MM.1S (cell line): ENCODE measurements at regions not wholly inside any gene's neighbourhood (a gene's known extent, or its start where the extent isn't known, plus 50 kb on each side); places are given as distances from the start of the nearest gene placed in this dataset.

Source experiments
- DNase-seq: peaks from one replicate; pipeline ENCODE4 v3.0.0-alpha.2; 2015
- H2AFZ ChIP-seq: fragments of 300-600 bp; sonication (generic); 2 replicates; pipeline ENCODE4 v1.6.0; 2016; ENCODE audit warnings: antibody characterized with exemption, low read length
- H3F3A ChIP-seq: fragments of 300-600 bp; sonication (generic); 2 replicates; pipeline ENCODE4 v1.6.1; 2016; ENCODE audit warnings: mild to moderate bottlenecking, antibody characterized with exemption, low read length, moderate library complexity, mixed read lengths; ENCODE audit not compliant: insufficient read depth
- H3K27ac ChIP-seq: fragments of 300-600 bp; sonication (generic); 2 replicates; pipeline ENCODE4 v1.5.1; 2016; ENCODE audit warnings: mild to moderate bottlenecking, low read length
- H3K27me3 ChIP-seq: fragments of 300-600 bp; sonication (generic); replicated peaks from 2 replicates; pipeline ENCODE4 v1.6.0; 2016; ENCODE audit warnings: low read length; ENCODE audit not compliant: insufficient read depth
- H3K36me3 ChIP-seq: fragments of 300-600 bp; sonication (generic); replicated peaks from 2 replicates; pipeline ENCODE4 v1.6.1; 2016; ENCODE audit warnings: mild to moderate bottlenecking, low read length, mixed read lengths; ENCODE audit not compliant: insufficient read depth
- H3K4me1 ChIP-seq: fragments of 300-600 bp; sonication (generic); 2 replicates; pipeline ENCODE4 v1.6.1; 2016; ENCODE audit warnings: low read length, mixed read lengths
- H3K4me2 ChIP-seq: fragments of 300-600 bp; sonication (generic); 2 replicates; pipeline ENCODE4 v1.6.0; 2016; ENCODE audit warnings: low read depth, low read length
- H3K4me3 ChIP-seq: fragments of 300-600 bp; sonication (generic); 2 replicates; pipeline ENCODE4 v1.5.1; 2016; ENCODE audit warnings: low read length, mixed read lengths
- H3K79me2 ChIP-seq: fragments of 300-600 bp; sonication (generic); 2 replicates; pipeline ENCODE4 v1.6.1; 2016; ENCODE audit warnings: mixed run types, low read length, mixed read lengths
- H3K9ac ChIP-seq: fragments of 300-600 bp; sonication (generic); 2 replicates; pipeline ENCODE4 v1.6.1; 2016; ENCODE audit warnings: low read length, mixed read lengths
- H3K9me2 ChIP-seq: fragments of 300-600 bp; sonication (generic); replicated peaks from 2 replicates; pipeline ENCODE4 v1.6.1; 2016; ENCODE audit warnings: mild to moderate bottlenecking, low read length, mixed read lengths; ENCODE audit not compliant: insufficient read depth
- H3K9me3 ChIP-seq: fragments of 300-600 bp; sonication (generic); replicated peaks from 2 replicates; pipeline ENCODE4 v1.6.1; 2016; ENCODE audit warnings: mild to moderate bottlenecking, low read length, mixed read lengths; ENCODE audit not compliant: insufficient read depth
- H4K20me1 ChIP-seq: fragments of 300-600 bp; sonication (generic); 2 replicates; pipeline ENCODE4 v1.6.1; 2016; ENCODE audit warnings: mild to moderate bottlenecking, low read length, moderate library complexity, mixed read lengths; ENCODE audit not compliant: insufficient read depth
- CTCF ChIP-seq: fragments of 300-600 bp; sonication (generic); IDR thresholded peaks from 2 replicates; pipeline ENCODE4 v1.5.1; 2016; ENCODE audit warnings: antibody characterized with exemption, low read length, mixed read lengths
- EZH2 ChIP-seq: fragments of 300-600 bp; sonication (generic); optimal IDR thresholded peaks from 2 replicates; pipeline ENCODE3; 2017; ENCODE audit warnings: low read depth, mild to moderate bottlenecking, antibody characterized with exemption, low read length, mixed read lengths
- EZH2phosphoT487 ChIP-seq: fragments of 300-600 bp; sonication (generic); IDR thresholded peaks from 2 replicates; pipeline ENCODE4 v1.6.1; 2018; ENCODE audit warnings: antibody characterized with exemption, low read length

- no peaks in the 10 kb centered on the region for H3K36me3 ChIP-seq
- DNase-seq = no peak
- H3K9ac ChIP-seq = no peak overlapping the region
- no peak overlapping the region for H3K4me2 ChIP-seq
- H4K20me1 ChIP-seq = no peaks in the 10 kb centered on the region
- H3K4me1 ChIP-seq = no peaks in the 10 kb centered on the region
- no peaks in the 10 kb centered on the region for H3K9me3 ChIP-seq
- H3K4me3 ChIP-seq = no peak overlapping the region
- H2AFZ ChIP-seq = no peak overlapping the region
- H3K79me2 ChIP-seq = no peaks in the 10 kb centered on the region
- no peaks in the 10 kb centered on the region for H3F3A ChIP-seq
- no peak for TF ChIP-seq EZH2phosphoT487
- TF ChIP-seq CTCF = no peak
- no peak for TF ChIP-seq EZH2
- no peak overlapping the region for H3K27ac ChIP-seq
- no peaks in the 10 kb centered on the region for H3K27me3 ChIP-seq
- no peaks in the 10 kb centered on the region for H3K9me2 ChIP-seq
These were observed 244.1 kb downstream of the LPIN1 start for GRCh38 chr2:11990576-11990975.

- TF ChIP-seq CTCF = no peak
- no peak for TF ChIP-seq EZH2phosphoT487
- no peak for TF ChIP-seq EZH2
- Histone ChIP-seq H3F3A (no peaks in the 10 kb centered on the region), H3K36me3 (no peaks in the 10 kb centered on the region), H3K27ac (no peak overlapping the region), H3K4me3 (no peak overlapping the region), H3K79me2 (no peaks in the 10 kb centered on the region), H3K27me3 (no peaks in the 10 kb centered on the region), H3K9me3 (no peaks in the 10 kb centered on the region), H3K9ac (no peak overlapping the region), H2AFZ (no peak overlapping the region), H3K4me2 (no peak overlapping the region), H3K4me1 (no peaks in the 10 kb centered on the region), H4K20me1 (no peaks in the 10 kb centered on the region), H3K9me2 (no peaks in the 10 kb centered on the region)
- no peak for DNase-seq
These were observed 247.3 kb downstream of the LPIN1 start for GRCh38 chr2:11993749-11994148.

GRCh38 chr2:11995456-11995855 is 249.0 kb downstream of the LPIN1 start:
- Histone ChIP-seq H3K36me3 (no peaks in the 10 kb centered on the region), H2AFZ (no peak overlapping the region), H3K4me1 (no peaks in the 10 kb centered on the region), H3K4me2 (no peak overlapping the region), H3K27me3 (no peaks in the 10 kb centered on the region), H3K9me2 (no peaks in the 10 kb centered on the region), H3F3A (no peaks in the 10 kb centered on the region), H3K79me2 (no peaks in the 10 kb centered on the region), H3K27ac (no peak overlapping the region), H4K20me1 (no peaks in the 10 kb centered on the region), H3K4me3 (no peak overlapping the region), H3K9ac (no peak overlapping the region), H3K9me3 (no peaks in the 10 kb centered on the region)
- TF ChIP-seq EZH2phosphoT487 = no peak
- no peak for TF ChIP-seq CTCF
- no peak for TF ChIP-seq EZH2
- DNase-seq = no peak
